Omental fat pad (tissue), 3 donors: ENCODE measurements at regions not wholly inside any gene's neighbourhood (a gene's known extent, or its start where the extent isn't known, plus 50 kb on each side); places are given as distances from the start of the nearest gene placed in this dataset.

ENCODE experiments used
- ATAC-seq: fragments of 150-250 bp; one replicate; pipeline ENCODE4 v1.9.1; 2016; ENCODE audit warnings: mild to moderate bottlenecking, moderate library complexity; ENCODE audit not compliant: low FRiP score
- DNase-seq: peaks from one replicate; pipeline ENCODE4 v3.0.0-alpha.2; 2019; ENCODE audit warnings: low spot score
- TF ChIP-seq, protein P1 (sequence below), 3 donors: fragments of 450-650 bp; IDR thresholded peaks; one replicate each; pipeline ENCODE4 v1.5.1; 2016 to 2017; ENCODE audit warnings: antibody characterized with exemption in 3 of 3, mild to moderate bottlenecking in 3 of 3, moderate library complexity in 2 of 3

- DNase-seq (no peak), ATAC-seq (no peak)
- TF ChIP-seq, protein P1, sequence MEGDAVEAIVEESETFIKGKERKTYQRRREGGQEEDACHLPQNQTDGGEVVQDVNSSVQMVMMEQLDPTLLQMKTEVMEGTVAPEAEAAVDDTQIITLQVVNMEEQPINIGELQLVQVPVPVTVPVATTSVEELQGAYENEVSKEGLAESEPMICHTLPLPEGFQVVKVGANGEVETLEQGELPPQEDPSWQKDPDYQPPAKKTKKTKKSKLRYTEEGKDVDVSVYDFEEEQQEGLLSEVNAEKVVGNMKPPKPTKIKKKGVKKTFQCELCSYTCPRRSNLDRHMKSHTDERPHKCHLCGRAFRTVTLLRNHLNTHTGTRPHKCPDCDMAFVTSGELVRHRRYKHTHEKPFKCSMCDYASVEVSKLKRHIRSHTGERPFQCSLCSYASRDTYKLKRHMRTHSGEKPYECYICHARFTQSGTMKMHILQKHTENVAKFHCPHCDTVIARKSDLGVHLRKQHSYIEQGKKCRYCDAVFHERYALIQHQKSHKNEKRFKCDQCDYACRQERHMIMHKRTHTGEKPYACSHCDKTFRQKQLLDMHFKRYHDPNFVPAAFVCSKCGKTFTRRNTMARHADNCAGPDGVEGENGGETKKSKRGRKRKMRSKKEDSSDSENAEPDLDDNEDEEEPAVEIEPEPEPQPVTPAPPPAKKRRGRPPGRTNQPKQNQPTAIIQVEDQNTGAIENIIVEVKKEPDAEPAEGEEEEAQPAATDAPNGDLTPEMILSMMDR (IDR thresholded peaks at IDR 0.05), result no peak
These were observed 280.1 kb upstream of the MON1B start for GRCh38 chr16:76910931-76911330.

DNA sequence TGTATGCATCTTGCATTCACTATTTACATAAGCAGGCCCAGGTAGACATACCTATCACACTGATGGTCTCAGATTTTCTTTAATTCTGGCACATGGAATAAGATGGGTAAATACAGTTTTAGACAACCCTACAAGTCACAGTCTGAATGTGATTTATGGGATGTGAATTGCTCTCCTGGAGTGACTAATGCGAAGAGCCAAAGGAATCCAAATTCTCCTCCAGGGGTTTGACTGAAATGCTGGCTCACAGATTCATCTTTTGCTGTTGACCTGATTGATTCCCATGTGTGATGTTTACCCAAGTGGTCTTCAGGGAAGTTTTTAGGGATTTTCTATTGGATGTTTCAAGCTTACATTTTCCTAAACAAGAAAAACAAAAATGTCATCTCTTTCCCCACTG, 277.9 kb upstream of the MON1B start:
- DNase-seq (no peak), ATAC-seq (no peak)

GRCh38 chr16:76926042-76926441, 264.9 kb upstream of the MON1B start:
- TF ChIP-seq, protein P1 (IDR thresholded peaks at IDR 0.05), result no peak
- no peak for ATAC-seq
- no peak for DNase-seq

More for the DNA sequence above, 277.9 kb upstream of the MON1B start:
- TF ChIP-seq, protein P1 (IDR thresholded peaks at IDR 0.05), result no peak

DNA sequence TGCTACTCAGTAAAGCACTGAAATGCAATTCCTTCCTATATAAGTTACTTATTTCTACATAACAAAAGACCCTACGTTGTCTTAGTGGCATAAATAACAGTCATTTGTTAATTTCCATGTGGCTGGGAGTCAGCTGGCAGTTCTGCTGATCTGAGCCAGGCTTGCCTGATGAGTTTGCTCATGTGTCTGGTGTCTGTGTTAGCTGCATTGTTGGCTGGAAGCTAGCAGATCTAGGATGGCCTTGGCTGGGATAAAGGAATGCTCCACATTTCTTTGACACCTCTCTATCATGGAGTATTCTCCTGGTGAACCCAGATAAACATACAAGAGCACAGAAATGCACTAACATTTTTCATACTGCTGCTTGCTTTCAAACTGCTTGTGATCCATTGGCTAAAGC, 264.4 kb upstream of the MON1B start:
- TF ChIP-seq, protein P1 (IDR thresholded peaks at IDR 0.05), result no peak
- ATAC-seq, result no peak

GRCh38 chr16:76931186-76931585, 259.8 kb upstream of the MON1B start:
- TF ChIP-seq, protein P1 (IDR thresholded peaks at IDR 0.05), result no peak
- DNase-seq (no peak), ATAC-seq (no peak)

More for the DNA sequence above, 264.4 kb upstream of the MON1B start:
- DNase-seq, result no peak

DNA sequence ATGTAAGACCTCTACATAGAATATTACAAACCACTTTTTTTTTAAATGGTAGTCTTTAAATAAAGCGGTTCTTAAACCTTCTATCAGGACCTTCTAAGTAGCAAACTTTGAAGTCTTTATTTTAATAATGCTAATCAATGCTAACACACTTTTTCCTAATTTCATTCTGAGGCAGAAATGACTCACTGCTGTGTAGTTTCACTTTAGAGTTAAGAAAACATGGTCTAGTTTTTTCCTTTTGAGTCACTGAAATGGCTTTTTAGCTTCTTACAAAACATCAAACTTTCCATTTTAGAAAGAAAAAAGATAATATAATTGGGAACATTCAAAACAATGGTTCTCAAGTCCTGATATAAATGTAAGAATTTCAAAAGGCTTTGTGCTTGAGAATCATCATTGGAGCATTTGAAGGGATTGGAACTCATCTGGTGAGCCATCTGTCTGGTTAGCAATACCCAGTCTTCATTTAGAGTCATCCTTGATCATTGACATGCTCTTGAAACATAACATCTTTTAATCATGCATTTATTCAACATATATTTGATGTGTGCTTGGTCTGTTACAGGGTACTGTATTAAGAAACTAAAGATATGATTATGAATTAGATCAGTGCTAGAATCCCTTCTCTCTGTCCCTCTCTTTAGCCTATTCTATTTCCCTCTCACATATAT, 258.3 kb upstream of the MON1B start:
- no peak for DNase-seq
- no peak for ATAC-seq
- TF ChIP-seq, protein P1 (IDR thresholded peaks at IDR 0.05), result no peak

DNA sequence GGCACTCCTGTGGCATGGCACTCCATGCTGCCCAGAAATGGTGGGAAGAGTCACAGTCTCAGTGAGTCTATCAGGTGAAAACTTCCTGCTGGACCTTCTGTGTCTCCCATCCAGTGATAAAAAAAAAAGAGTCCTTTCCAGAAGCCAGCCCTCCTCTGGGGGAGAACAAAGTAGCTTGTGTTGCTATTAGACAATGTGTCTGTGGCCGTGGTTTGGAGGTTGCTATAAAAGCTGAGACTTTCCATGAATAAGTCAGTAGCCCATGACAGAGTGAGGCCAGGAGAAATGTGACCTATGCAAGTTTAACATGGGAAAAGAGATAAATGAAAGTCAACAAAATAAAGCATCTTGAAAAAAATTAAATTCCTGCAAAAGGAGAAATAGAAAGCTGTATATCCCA, 250.7 kb upstream of the MON1B start:
- ATAC-seq (no peak), DNase-seq (no peak)
- TF ChIP-seq, protein P1 (IDR thresholded peaks at IDR 0.05), result no peak
